ENCODE measurements at regions not wholly inside any gene's neighbourhood (a gene's known extent, or its start where the extent isn't known, plus 50 kb on each side); places are given as distances from the start of the nearest gene placed in this dataset.

- no peak overlapping the region for H3K4me3 ChIP-seq
- TF ChIP-seq CTCF (IDR thresholded peaks at IDR 0.05): no peak
- DNase-seq (ENCODE audit: low spot score): no peak
- no peak overlapping the region for H3K27ac ChIP-seq
Measured at GRCh38 chr19:30281906-30282305, 90.3 kb upstream of the ZNF536 start.

GRCh38 chr19:30283556-30283955 lies 88.6 kb upstream of the ZNF536 start:
- no peak overlapping the region for H3K27ac ChIP-seq
- TF ChIP-seq CTCF (IDR thresholded peaks at IDR 0.05): no peak
- H3K4me3 ChIP-seq: no peak overlapping the region
- no peak for DNase-seq (ENCODE audit: low spot score)

- TF ChIP-seq CTCF (IDR thresholded peaks at IDR 0.05): no peak
- no peak overlapping the region for H3K4me3 ChIP-seq
- H3K27ac ChIP-seq: no peak overlapping the region
- peak; percentile 53 for DNase-seq (ENCODE audit: low spot score)
Measured at GRCh38 chr19:30284209-30284608, 88.0 kb upstream of the ZNF536 start.

- Histone ChIP-seq H3K4me3 (no peak overlapping the region), H3K27ac (no peak overlapping the region)
- no peak for DNase-seq (ENCODE audit: low spot score)
- TF ChIP-seq CTCF (IDR thresholded peaks at IDR 0.05): no peak
Measured at GRCh38 chr19:30284885-30285284, 87.3 kb upstream of the ZNF536 start.

GRCh38 chr19:30286378-30286777 lies 85.8 kb upstream of the ZNF536 start:
- DNase-seq (ENCODE audit: low spot score): peak; percentile 3
- Histone ChIP-seq H3K27ac (no peak overlapping the region), H3K4me3 (no peak overlapping the region)
- TF ChIP-seq CTCF (IDR thresholded peaks at IDR 0.05): no peak

- H3K4me3 ChIP-seq: no peak overlapping the region
- DNase-seq (ENCODE audit: low spot score): peak; percentile 5
Measured at GRCh38 chr19:30287259-30287658, 84.9 kb upstream of the ZNF536 start.

GRCh38 chr19:30287973-30288372 lies 84.2 kb upstream of the ZNF536 start:
- TF ChIP-seq CTCF (IDR thresholded peaks at IDR 0.05): no peak
- no peak overlapping the region for H3K27ac ChIP-seq

More at GRCh38 chr19:30287259-30287658, 84.9 kb upstream of the ZNF536 start:
- no peak overlapping the region for H3K27ac ChIP-seq
- no peak for TF ChIP-seq CTCF (IDR thresholded peaks at IDR 0.05)

More at GRCh38 chr19:30287973-30288372, 84.2 kb upstream of the ZNF536 start:
- DNase-seq (ENCODE audit: low spot score): peak; percentile 28
- H3K4me3 ChIP-seq: no peak overlapping the region
